Gastroesophageal sphincter (tissue), 4 donors: ENCODE measurements at regions not wholly inside any gene's neighbourhood (a gene's known extent, or its start where the extent isn't known, plus 50 kb on each side); places are given as distances from the start of the nearest gene placed in this dataset.
A peak's percentile ranks its signal among the peaks of the same experiment; 100 is the strongest.

ENCODE experiments used
- ATAC-seq: fragments of 150-250 bp; one replicate; pipeline ENCODE4 v1.9.1; 2016; ENCODE audit warnings: mild to moderate bottlenecking, moderate library complexity
- H3K27ac ChIP-seq, 4 donors: fragments of 200-600 bp; sonication (generic) in 3 of 4; 1 replicate in 3 of 4; 2 replicates in 1 of 4; pipeline ENCODE4 v1.5.1; 2016 to 2019
- H3K27me3 ChIP-seq: fragments of 200-600 bp; sonication (generic); one replicate; pipeline ENCODE4 v1.5.1; 2019
- H3K36me3 ChIP-seq, 2 donors: fragments of 200-600 bp; sonication (generic); one replicate each; pipeline ENCODE4 v1.5.1; 2019; ENCODE audit warnings: control low read depth in 1 of 2
- H3K4me1 ChIP-seq, 3 donors: fragments of 200-600 bp; sonication (generic); 1 replicate in 2 of 3; 2 replicates in 1 of 3; pipeline ENCODE4 v1.5.1; 2016 to 2019; ENCODE audit warnings: control low read depth in 2 of 3
- H3K4me3 ChIP-seq, 2 donors: fragments of 200-600 bp; sonication (generic); one replicate each; pipeline ENCODE4 v1.5.1; 2019; ENCODE audit warnings: mild to moderate bottlenecking in 1 of 2, moderate library complexity in 1 of 2
- H3K9me3 ChIP-seq, 3 donors: fragments of 200-600 bp; sonication (generic); one replicate each; pipeline ENCODE4 v1.5.1; 2017 to 2019; ENCODE audit warnings: control low read depth in 2 of 3
- CTCF ChIP-seq, 4 experiments: fragments of 200-600 bp in 2 of 4; fragments of 450-650 bp in 2 of 4; sonication (generic) in 1 of 4; IDR thresholded peaks; one replicate each; pipeline ENCODE4 v1.5.1; 2017 to 2019; ENCODE audit warnings: antibody characterized with exemption in 4 of 4, mild to moderate bottlenecking in 2 of 4, moderate library complexity in 2 of 4
- EP300 ChIP-seq: sonication (generic); formaldehyde crosslinking; IDR thresholded peaks from one replicate; pipeline ENCODE4 v1.6.1; 2017; ENCODE audit warnings: antibody characterized with exemption, mild to moderate bottlenecking
- POLR2A ChIP-seq, 2 donors: fragments of 450-650 bp; IDR thresholded peaks; one replicate each; pipeline ENCODE4 v1.6.1; 2017; ENCODE audit warnings: antibody characterized with exemption in 2 of 2, mild to moderate bottlenecking in 2 of 2, moderate library complexity in 1 of 2
- POLR2AphosphoS5 ChIP-seq: sonication (generic); formaldehyde crosslinking; IDR thresholded peaks from one replicate; pipeline ENCODE4 v1.6.1; 2017; ENCODE audit warnings: antibody characterized with exemption
- WGBS, 2 donors: methylation state at CpG; one replicate each; pipeline ENCODE4 v1.1.5; 2018; ENCODE audit warnings: low coverage in 1 of 2; 5-methylcytosine and 5-hydroxymethylcytosine counted together

- WGBS, 2 donors = no CpG with 5 or more reads among the region's 2 CpGs
- Histone ChIP-seq H3K27me3 (peaks cover 6% of the 10 kb centered on the region), H3K9me3 (no peaks in the 10 kb centered on the region), H3K4me3 (no peak overlapping the region), H3K27ac (peak overlapping the region in 1 of 4 donors; percentile 33), H3K4me1 (peaks cover 0 to 42% (median 5%) of the 10 kb centered on the region in 3 donors), H3K36me3 (no peaks in the 10 kb centered on the region)
- ATAC-seq = no peak
- TF ChIP-seq CTCF (IDR thresholded peaks at IDR 0.05) = no peak
- TF ChIP-seq POLR2A (IDR thresholded peaks at IDR 0.05) = no peak
- TF ChIP-seq POLR2AphosphoS5 = no peak
- TF ChIP-seq EP300 = no peak
Observed at GRCh38 chr22:27097933-27098332, 440.5 kb downstream of the MIAT start.

GRCh38 chr22:27099946-27100722 is 442.7 kb downstream of the MIAT start:
- H3K27ac ChIP-seq = peak overlapping the region in 3 of 4 donors; percentile 22 to 58 (median 47)
- 70% methylated on average over 6 of the region's 15 CpGs; no CpG with 5 or more reads in 1 of the 2 donors for WGBS, 2 donors
- no peak for ATAC-seq

DNA sequence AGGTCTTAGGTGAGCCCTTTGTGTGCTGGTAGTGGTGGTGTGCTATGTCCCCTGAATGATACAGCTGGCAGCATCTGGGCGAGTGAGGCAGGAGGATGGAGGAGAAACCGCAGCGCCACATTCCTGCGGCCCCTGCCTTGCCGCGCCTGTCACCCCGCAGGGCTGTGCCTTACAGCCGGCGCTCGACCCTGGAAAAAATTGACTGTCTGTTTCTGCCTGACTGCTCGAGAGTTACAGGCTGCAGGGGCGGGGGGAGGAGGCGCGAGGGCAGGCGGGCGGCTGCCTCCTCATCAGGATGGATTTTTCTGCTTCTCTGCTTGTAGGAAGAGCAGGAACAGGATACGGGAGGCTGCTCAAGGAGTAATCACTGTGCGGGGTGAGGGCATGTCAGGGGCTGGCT is 443.4 kb downstream of the MIAT start:
- peak overlapping the region in 3 of 4 donors; percentile 22 to 58 (median 47) for H3K27ac ChIP-seq
- peaks cover 0 to 38% (median 5%) of the 10 kb centered on the region in 3 donors for H3K4me1 ChIP-seq
- no peaks in the 10 kb centered on the region for H3K9me3 ChIP-seq
- TF ChIP-seq POLR2AphosphoS5 (peak; percentile 6), CTCF (IDR thresholded peaks at IDR 0.05) (no peak)
- no peaks in the 10 kb centered on the region for H3K36me3 ChIP-seq
- H3K4me3 ChIP-seq = peak overlapping the region in 1 of 2 donors; percentile 12
- WGBS, 2 donors = 1% methylated on average over 14 of the region's 18 CpGs; no CpG with 5 or more reads in 1 of the 2 donors
- peaks cover 6% of the 10 kb centered on the region for H3K27me3 ChIP-seq
- ATAC-seq = peak; percentile 11

More at GRCh38 chr22:27099946-27100722, 442.7 kb downstream of the MIAT start:
- Histone ChIP-seq H3K27me3 (peaks cover 6% of the 10 kb centered on the region), H3K9me3 (no peaks in the 10 kb centered on the region), H3K36me3 (no peaks in the 10 kb centered on the region), H3K4me3 (no peak overlapping the region), H3K4me1 (peaks cover 0 to 40% (median 5%) of the 10 kb centered on the region in 3 donors)
- TF ChIP-seq EP300 (no peak), CTCF (IDR thresholded peaks at IDR 0.05) (no peak), POLR2AphosphoS5 (no peak), POLR2A (IDR thresholded peaks at IDR 0.05) (no peak)

- Histone ChIP-seq H3K27me3 (peaks cover 6% of the 10 kb centered on the region), H3K27ac (peak overlapping the region in 2 of 4 donors; percentile 47 to 58), H3K9me3 (no peaks in the 10 kb centered on the region), H3K4me3 (peak overlapping the region in 1 of 2 donors; percentile 12), H3K36me3 (no peaks in the 10 kb centered on the region), H3K4me1 (peaks cover 3 to 40% (median 5%) of the 10 kb centered on the region in 3 donors)
- ATAC-seq = no peak
- TF ChIP-seq POLR2AphosphoS5 = no peak
- no peak for TF ChIP-seq POLR2A (IDR thresholded peaks at IDR 0.05)
- no peak for TF ChIP-seq EP300
- no peak for TF ChIP-seq CTCF (IDR thresholded peaks at IDR 0.05)
- WGBS, 2 donors = 100% methylated on average over 1 of the region's 1 CpG; no CpG with 5 or more reads in 1 of the 2 donors
Observed at GRCh38 chr22:27101288-27101687, 443.9 kb downstream of the MIAT start.

DNA sequence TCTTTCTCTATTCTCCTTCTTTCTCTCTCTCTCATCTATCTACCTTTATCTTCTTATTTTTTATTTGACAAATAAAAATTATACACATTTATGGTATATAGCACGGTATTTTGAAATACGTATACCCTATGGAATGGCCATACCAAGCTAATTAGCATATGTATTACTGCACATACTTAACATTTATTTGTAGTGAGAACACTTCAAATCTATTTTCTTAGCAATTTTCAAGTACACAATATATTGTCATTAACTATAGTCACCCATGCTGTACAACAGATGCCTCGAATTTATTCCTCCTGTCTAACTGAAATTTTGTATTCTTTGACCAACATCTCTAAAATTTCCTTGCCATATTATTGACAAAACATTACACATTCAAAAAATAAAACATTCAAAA is 447.1 kb downstream of the MIAT start:
- peaks cover 13 to 72% (median 24%) of the 10 kb centered on the region in 3 donors for H3K4me1 ChIP-seq
- 75% methylated on average over 3 of the region's 3 CpGs for whole genome bisulfite sequencing, 2 donors
- TF ChIP-seq POLR2AphosphoS5 = no peak
- no peak overlapping the region for H3K4me3 ChIP-seq
- H3K27ac ChIP-seq = peak overlapping the region in 3 of 4 donors; percentile 82 to 90 (median 86)
- H3K27me3 ChIP-seq = peaks cover 6% of the 10 kb centered on the region
- H3K36me3 ChIP-seq = no peaks in the 10 kb centered on the region
- ATAC-seq = no peak
- H3K9me3 ChIP-seq = no peaks in the 10 kb centered on the region
